Endothelial cell of umbilical vein (primary cell): ENCODE measurements at regions not wholly inside any gene's neighbourhood (a gene's known extent, or its start where the extent isn't known, plus 50 kb on each side); places are given as distances from the start of the nearest gene placed in this dataset.

Experiments used
- BruUV-seq: library from RNA; stranded (reverse); fragments of 400-500 nt; replicated peaks from 2 replicates; lab custom pipeline; 2021; lab: Mats Ljungman, UMichigan
- CTCF ChIA-PET: fragments of 300-600, 350-600 bp; sonication (Branson Sonifier 250); formaldehyde crosslinking; loops from one replicate; lab custom pipeline; 2021; ENCODE audit warnings: antibody characterized with exemption, inconsistent platforms; lab: Charles Lee
- POLR2A ChIA-PET: fragments of 300-600, 350-600 bp; sonication (Branson Sonifier 250); formaldehyde crosslinking; loops from one replicate; lab custom pipeline; 2021; ENCODE audit warnings: antibody characterized with exemption, inconsistent platforms; lab: Charles Lee
- DNase-seq: peaks from one replicate; pipeline ENCODE4 v3.0.0-alpha.2; 2011; ENCODE audit warnings: low read depth, low spot score
- FAIRE-seq: peaks from 2 replicates; lab custom pipeline; 2011; peaks lifted over from hg19 to GRCh38; lab: Jason Lieb, UNC
- H2AFZ ChIP-seq: 2 replicates; pipeline ENCODE4 v1.6.0; 2012; ENCODE audit warnings: low read depth, low read length, control low read depth, inconsistent platforms
- H3K27ac ChIP-seq: 2 replicates; pipeline ENCODE4 v1.5.1; 2011; ENCODE audit warnings: low read depth, mild to moderate bottlenecking, control low read depth, low read length, moderate library complexity; ENCODE audit not compliant: insufficient read depth
- H3K27me3 ChIP-seq, 2 experiments: 2 replicates each; pipeline versions ENCODE4 v1.6.0 to v1.6.1; 2011; ENCODE audit warnings: low read length in 2 of 2, mixed read lengths in 1 of 2; ENCODE audit not compliant: control insufficient read depth in 2 of 2, insufficient read depth in 2 of 2
- H3K36me3 ChIP-seq, 2 experiments: 2 replicates in 1 of 2; 3 replicates in 1 of 2; pipeline ENCODE4 v1.5.1; 2011; ENCODE audit warnings: low read length in 2 of 2, mild to moderate bottlenecking in 1 of 2, moderate library complexity in 1 of 2; ENCODE audit not compliant: control insufficient read depth in 2 of 2, insufficient read depth in 2 of 2; ENCODE audit errors: extremely low read depth in 1 of 2
- H3K4me1 ChIP-seq: 3 replicates; pipeline ENCODE4 v1.5.1; 2011; ENCODE audit warnings: mild to moderate bottlenecking, low read length; ENCODE audit not compliant: control insufficient read depth, insufficient read depth; ENCODE audit errors: extremely low read depth
- H3K4me2 ChIP-seq: 2 replicates; pipeline ENCODE4 v1.6.1; 2011; ENCODE audit warnings: low read length, control low read depth, mixed read lengths; ENCODE audit not compliant: insufficient read depth
- H3K4me3 ChIP-seq, 3 experiments: fragments of 200-600 bp in 1 of 3; sonication (generic), shearing (Covaris generic) in 1 of 3; replicated peaks in 1 of 3; 2 replicates each; pipeline ENCODE4 v1.5.1; 2011 to 2016; ENCODE audit warnings: control low read depth in 3 of 3, low read length in 3 of 3, mild to moderate bottlenecking in 2 of 3, inconsistent platforms in 1 of 3, low read depth in 1 of 3, moderate library complexity in 1 of 3; ENCODE audit not compliant: insufficient read depth in 1 of 3
- H3K79me2 ChIP-seq: 2 replicates; pipeline ENCODE4 v1.6.0; 2012; ENCODE audit warnings: low read length, inconsistent platforms; ENCODE audit not compliant: control insufficient read depth, insufficient read depth
- H3K9ac ChIP-seq: replicated peaks from 2 replicates; pipeline ENCODE3; 2011; ENCODE audit warnings: low read length, control low read depth; ENCODE audit not compliant: insufficient read depth; ENCODE audit errors: extremely low read depth
- H3K9me1 ChIP-seq: replicated peaks from 3 replicates; pipeline ENCODE4 v1.6.0; 2011; ENCODE audit warnings: mild to moderate bottlenecking, low read length; ENCODE audit not compliant: control insufficient read depth, insufficient read depth; ENCODE audit errors: extremely low read depth
- H3K9me3 ChIP-seq: replicated peaks from 2 replicates; pipeline ENCODE4 v1.5.1; 2012; ENCODE audit warnings: low read length, inconsistent platforms; ENCODE audit not compliant: control insufficient read depth, insufficient read depth
- H4K20me1 ChIP-seq: replicated peaks from 2 replicates; pipeline ENCODE3; 2011; ENCODE audit warnings: mild to moderate bottlenecking, low read length; ENCODE audit not compliant: control insufficient read depth, insufficient read depth; ENCODE audit errors: extremely low read depth
- CTCF ChIP-seq, 2 donors: IDR thresholded peaks; 1 replicate in 1 of 2; 2 replicates in 1 of 2; pipeline ENCODE4 v1.5.1; 2011; ENCODE audit warnings: low read length in 2 of 2, mild to moderate bottlenecking in 2 of 2, moderate library complexity in 2 of 2, control low read depth in 1 of 2, inconsistent platforms in 1 of 2, low read depth in 1 of 2; ENCODE audit not compliant: insufficient read depth in 1 of 2; ENCODE audit errors: extremely low read depth in 1 of 2
- EZH2 ChIP-seq: IDR thresholded peaks from 2 replicates; pipeline ENCODE4 v1.6.1; 2012; ENCODE audit warnings: borderline replicate concordance, low read depth, mild to moderate bottlenecking, moderate library complexity, low read length, inconsistent platforms; ENCODE audit not compliant: severe bottlenecking
- FOS ChIP-seq: IDR thresholded peaks from 2 replicates; pipeline ENCODE4 v1.6.1; 2011; ENCODE audit warnings: mild to moderate bottlenecking, low read length, moderate library complexity, borderline replicate concordance; ENCODE audit not compliant: insufficient read depth
- GATA2 ChIP-seq: IDR thresholded peaks from 2 replicates; pipeline ENCODE4 v1.7.0; 2011; ENCODE audit warnings: low read depth, mild to moderate bottlenecking, moderate library complexity, mixed read lengths, low read length; ENCODE audit not compliant: insufficient read length, insufficient read depth
- JUN ChIP-seq: IDR thresholded peaks from 2 replicates; pipeline ENCODE4 v1.6.1; 2011; ENCODE audit warnings: borderline replicate concordance, low read depth; ENCODE audit not compliant: insufficient read length, insufficient read depth
- MYC ChIP-seq: IDR thresholded peaks from one replicate; pipeline ENCODE4 v1.6.1; 2011; ENCODE audit warnings: mild to moderate bottlenecking, low read depth, low read length
- POLR2A ChIP-seq: IDR thresholded peaks from 2 replicates; pipeline ENCODE4 v1.6.1; 2012; ENCODE audit warnings: low read depth, mild to moderate bottlenecking, control low read depth, low read length
- POLR2AphosphoS5 ChIP-seq: IDR thresholded peaks from 2 replicates; pipeline ENCODE4 v1.6.1; 2012; ENCODE audit warnings: low read depth, mild to moderate bottlenecking, control low read depth, low read length, moderate library complexity; ENCODE audit not compliant: insufficient read depth
- dilution Hi-C: fragments of 300-500 bp; cut with MboI; formaldehyde crosslinking; loops from one replicate; pipeline ENCODE4 v1.15.0; 2019; ENCODE audit warnings: low sequenced_read_pairs; ENCODE audit not compliant: extremely low pct_ligation_motif_present
- intact Hi-C: fragments of 100-400 bp; cut with micrococcal nuclease; formaldehyde crosslinking; loops from one replicate; pipeline ENCODE4 v1.10.0; 2022
- TF ChIP-seq, protein P1 (sequence below): IDR thresholded peaks from 2 replicates; pipeline ENCODE4 v1.6.1; 2011; ENCODE audit not compliant: insufficient read depth, insufficient read length

DNA sequence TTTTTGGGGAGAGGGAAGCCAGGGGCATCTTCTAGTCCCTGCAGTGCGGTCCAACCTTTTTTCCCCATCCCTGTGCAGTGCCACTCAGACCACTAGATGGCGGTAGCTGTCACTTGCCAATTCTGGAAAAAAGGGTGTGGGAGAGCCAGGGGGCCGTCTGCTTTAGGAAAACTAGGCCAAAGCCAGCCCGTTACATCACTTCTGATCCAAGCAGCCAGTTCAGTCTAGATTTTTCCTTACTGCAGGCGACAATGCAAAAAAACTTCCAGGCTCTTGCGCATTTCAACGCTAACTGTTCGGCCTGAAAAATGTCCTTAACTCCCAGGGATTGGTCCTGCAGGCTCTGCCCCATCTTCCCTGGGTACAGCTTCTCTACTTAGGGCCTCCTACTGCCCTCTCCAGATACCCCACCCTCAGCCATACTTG, 69.2 kb upstream of the CES5A start:
- POLR2A ChIA-PET = no interaction called here
- DNase-seq (peak; percentile 41), FAIRE-seq (peak; percentile 78)
- no peak overlapping the region for H3K9ac ChIP-seq
- no peaks in the 10 kb centered on the region for H3K9me3 ChIP-seq
- H3K79me2 ChIP-seq = no peaks in the 10 kb centered on the region
- no peak overlapping the region for H3K27ac ChIP-seq
- H2AFZ ChIP-seq = no peak overlapping the region
- dilution Hi-C loops = no loop called here
- H3K27me3 ChIP-seq = no peaks in the 10 kb centered on the region
- no peaks in the 10 kb centered on the region for H4K20me1 ChIP-seq
- H3K4me1 ChIP-seq = no peaks in the 10 kb centered on the region
- CTCF ChIA-PET = interaction anchor here (0.7 to 7.0 kb wide), 9 partner anchors 11 to 480 kb away, joined by 3 to 166 read pairs (median 3); no protein-coding TSS in a partner anchor
- BruUV-seq = no TSS peak
- no peak overlapping the region for H3K4me2 ChIP-seq
- no peak overlapping the region for H3K4me3 ChIP-seq
- no peaks in the 10 kb centered on the region for H3K36me3 ChIP-seq
- intact Hi-C loops = loop anchor here (1.0 kb wide), 1 partner anchor 412 kb away; no protein-coding TSS in a partner anchor
- TF ChIP-seq POLR2AphosphoS5 = no peak
- TF ChIP-seq CTCF (IDR thresholded peaks at IDR 0.05; ENCODE audit: extremely low read depth in 1 of 2, insufficient read depth in 1 of 2, low read depth in 1 of 2, low read length in 2 of 2) = peak; percentile 90 to 92
- no peaks in the 10 kb centered on the region for H3K9me1 ChIP-seq

GRCh38 chr16:55943267-55943666, 68.1 kb upstream of the CES5A start:
- H3K9me3 ChIP-seq = no peaks in the 10 kb centered on the region
- intact Hi-C loops = no loop called here
- no peaks in the 10 kb centered on the region for H3K4me1 ChIP-seq
- TF ChIP-seq MYC = no peak
- no peak for TF ChIP-seq FOS
- no peak for TF ChIP-seq CTCF (IDR thresholded peaks at IDR 0.05; ENCODE audit: extremely low read depth in 1 of 2, insufficient read depth in 1 of 2, low read depth in 1 of 2, low read length in 2 of 2)
- TF ChIP-seq GATA2 = no peak
- TF ChIP-seq, protein P1, sequence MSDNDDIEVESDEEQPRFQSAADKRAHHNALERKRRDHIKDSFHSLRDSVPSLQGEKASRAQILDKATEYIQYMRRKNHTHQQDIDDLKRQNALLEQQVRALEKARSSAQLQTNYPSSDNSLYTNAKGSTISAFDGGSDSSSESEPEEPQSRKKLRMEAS = no peak
- TF ChIP-seq EZH2 = no peak
- TF ChIP-seq JUN = no peak
- TF ChIP-seq POLR2A = no peak
- no peak for TF ChIP-seq POLR2AphosphoS5
- CTCF ChIA-PET = interaction anchor here (0.8 to 7.0 kb wide), 5 partner anchors 10 to 413 kb away, joined by 3 to 166 read pairs (median 6); no protein-coding TSS in a partner anchor
- no peak overlapping the region for H3K9ac ChIP-seq
- no TSS peak for BruUV-seq
- no peak for FAIRE-seq
- H3K36me3 ChIP-seq = no peaks in the 10 kb centered on the region
- no peak overlapping the region for H3K4me3 ChIP-seq
- no peaks in the 10 kb centered on the region for H3K9me1 ChIP-seq
- no peak overlapping the region for H3K27ac ChIP-seq
- dilution Hi-C loops = no loop called here
- H3K4me2 ChIP-seq = no peak overlapping the region
- no peaks in the 10 kb centered on the region for H4K20me1 ChIP-seq
- no peak for DNase-seq
- H2AFZ ChIP-seq = no peak overlapping the region
- POLR2A ChIA-PET = no interaction called here
- no peaks in the 10 kb centered on the region for H3K27me3 ChIP-seq
- no peaks in the 10 kb centered on the region for H3K79me2 ChIP-seq
